Sigmoid colon (tissue), 4 donors: ENCODE measurements at regions not wholly inside any gene's neighbourhood (a gene's known extent, or its start where the extent isn't known, plus 50 kb on each side); places are given as distances from the start of the nearest gene placed in this dataset.

Source experiments
- EP300 ChIP-seq, 4 donors: sonication (generic); formaldehyde crosslinking; IDR thresholded peaks; one replicate each; pipeline ENCODE4 v1.6.1; 2017; ENCODE audit warnings: antibody characterized with exemption in 4 of 4
- POLR2A ChIP-seq, 2 donors: fragments of 450-650 bp; IDR thresholded peaks; one replicate each; pipeline ENCODE4 v1.6.1; 2016; ENCODE audit warnings: antibody characterized with exemption in 2 of 2, mild to moderate bottlenecking in 2 of 2, moderate library complexity in 2 of 2
- POLR2AphosphoS5 ChIP-seq, 4 donors: sonication (generic); formaldehyde crosslinking; IDR thresholded peaks; one replicate each; pipeline ENCODE4 v1.6.1; 2017; ENCODE audit warnings: antibody characterized with exemption in 4 of 4
- TF ChIP-seq, protein P1 (sequence below), 4 experiments: fragments of 450-650 bp in 3 of 4; fragments of 200-600 bp in 1 of 4; IDR thresholded peaks; one replicate each; pipeline ENCODE4 v1.5.1; 2016 to 2019; ENCODE audit warnings: antibody characterized with exemption in 4 of 4, mild to moderate bottlenecking in 3 of 4, moderate library complexity in 2 of 4

DNA sequence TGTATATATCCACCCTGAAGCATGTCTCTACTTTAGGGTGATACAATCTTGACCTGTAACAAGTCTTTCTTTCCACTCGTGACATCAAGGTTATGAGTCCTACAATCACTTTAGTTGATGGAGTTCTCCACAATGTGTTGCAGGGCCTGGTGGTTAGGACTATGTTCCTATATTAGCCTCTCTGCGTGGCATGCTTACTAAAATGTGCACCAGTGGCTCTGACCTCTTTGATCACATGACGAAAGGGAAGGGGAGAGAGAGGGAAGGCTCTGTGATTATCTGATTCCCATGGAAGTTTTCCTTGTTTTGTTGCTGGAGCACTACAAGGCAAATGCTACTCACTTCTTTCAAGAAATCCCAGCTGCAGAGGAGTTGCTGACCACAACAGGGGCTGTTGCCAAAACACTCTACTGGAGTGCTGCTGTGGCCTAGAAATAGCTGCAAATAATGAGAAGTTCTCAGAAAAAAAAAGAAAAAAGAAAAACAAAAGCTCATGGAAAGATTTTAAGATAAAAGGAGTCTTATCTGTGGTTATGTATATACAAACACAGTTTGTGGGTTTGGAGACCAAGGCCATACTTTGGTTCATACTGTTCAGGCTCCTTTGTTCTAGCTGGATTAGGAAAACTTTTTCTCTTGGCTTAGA is 272.8 kb upstream of the MMADHC start:
- TF ChIP-seq, protein P1, sequence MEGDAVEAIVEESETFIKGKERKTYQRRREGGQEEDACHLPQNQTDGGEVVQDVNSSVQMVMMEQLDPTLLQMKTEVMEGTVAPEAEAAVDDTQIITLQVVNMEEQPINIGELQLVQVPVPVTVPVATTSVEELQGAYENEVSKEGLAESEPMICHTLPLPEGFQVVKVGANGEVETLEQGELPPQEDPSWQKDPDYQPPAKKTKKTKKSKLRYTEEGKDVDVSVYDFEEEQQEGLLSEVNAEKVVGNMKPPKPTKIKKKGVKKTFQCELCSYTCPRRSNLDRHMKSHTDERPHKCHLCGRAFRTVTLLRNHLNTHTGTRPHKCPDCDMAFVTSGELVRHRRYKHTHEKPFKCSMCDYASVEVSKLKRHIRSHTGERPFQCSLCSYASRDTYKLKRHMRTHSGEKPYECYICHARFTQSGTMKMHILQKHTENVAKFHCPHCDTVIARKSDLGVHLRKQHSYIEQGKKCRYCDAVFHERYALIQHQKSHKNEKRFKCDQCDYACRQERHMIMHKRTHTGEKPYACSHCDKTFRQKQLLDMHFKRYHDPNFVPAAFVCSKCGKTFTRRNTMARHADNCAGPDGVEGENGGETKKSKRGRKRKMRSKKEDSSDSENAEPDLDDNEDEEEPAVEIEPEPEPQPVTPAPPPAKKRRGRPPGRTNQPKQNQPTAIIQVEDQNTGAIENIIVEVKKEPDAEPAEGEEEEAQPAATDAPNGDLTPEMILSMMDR (IDR thresholded peaks at IDR 0.05), result no peak
- TF ChIP-seq POLR2A (IDR thresholded peaks at IDR 0.05) (no peak), EP300 (IDR thresholded peaks at IDR 0.05) (no peak), POLR2AphosphoS5 (IDR thresholded peaks at IDR 0.05) (no peak)
